IPS-18c (cell line): ENCODE measurements at regions not wholly inside any gene's neighbourhood (a gene's known extent, or its start where the extent isn't known, plus 50 kb on each side); places are given as distances from the start of the nearest gene placed in this dataset.

ENCODE experiments used
- H3K4me3 ChIP-seq: 2 replicates; pipeline ENCODE4 v1.7.0; 2013; ENCODE audit warnings: low read depth, mild to moderate bottlenecking, low read length, moderate library complexity; ENCODE audit not compliant: insufficient read depth
- H3K9me3 ChIP-seq: one replicate; pipeline ENCODE4 v1.6.1; 2013; ENCODE audit warnings: mild to moderate bottlenecking, low read length, moderate library complexity; ENCODE audit not compliant: control insufficient read depth, insufficient read depth

GRCh38 chr3:72009851-72010443 is 225.0 kb upstream of the PROK2 start:
- Histone ChIP-seq H3K4me3 (no peak overlapping the region), H3K9me3 (no peaks in the 10 kb centered on the region)

GRCh38 chr3:72008226-72008996 is 223.5 kb upstream of the PROK2 start:
- Histone ChIP-seq H3K4me3 (no peak overlapping the region), H3K9me3 (no peaks in the 10 kb centered on the region)

GRCh38 chr3:72006631-72007556 is 221.9 kb upstream of the PROK2 start:
- Histone ChIP-seq H3K9me3 (no peaks in the 10 kb centered on the region), H3K4me3 (no peak overlapping the region)

GRCh38 chr3:72004749-72005292 is 219.9 kb upstream of the PROK2 start:
- H3K9me3 ChIP-seq = no peaks in the 10 kb centered on the region
- H3K4me3 ChIP-seq = no peak overlapping the region

GRCh38 chr3:72003936-72004335 is 219.0 kb upstream of the PROK2 start:
- Histone ChIP-seq H3K4me3 (no peak overlapping the region), H3K9me3 (no peaks in the 10 kb centered on the region)

GRCh38 chr3:72001758-72002157 is 216.8 kb upstream of the PROK2 start:
- H3K9me3 ChIP-seq = peaks cover 2% of the 10 kb centered on the region
- H3K4me3 ChIP-seq = no peak overlapping the region

- Histone ChIP-seq H3K9me3 (peaks cover 2% of the 10 kb centered on the region), H3K4me3 (no peak overlapping the region)
These were observed 214.2 kb upstream of the PROK2 start for GRCh38 chr3:71998995-71999673.

- no peak overlapping the region for H3K4me3 ChIP-seq
These were observed 212.2 kb upstream of the PROK2 start for GRCh38 chr3:71997066-71997653.

GRCh38 chr3:71994906-71995305 is 210.0 kb upstream of the PROK2 start:
- H3K9me3 ChIP-seq = peaks cover 2% of the 10 kb centered on the region
- H3K4me3 ChIP-seq = no peak overlapping the region

More at GRCh38 chr3:71997066-71997653, 212.2 kb upstream of the PROK2 start:
- H3K9me3 ChIP-seq = peaks cover 2% of the 10 kb centered on the region

GRCh38 chr3:71994203-71994602 is 209.3 kb upstream of the PROK2 start:
- Histone ChIP-seq H3K9me3 (peaks cover 2% of the 10 kb centered on the region), H3K4me3 (no peak overlapping the region)

- H3K9me3 ChIP-seq = no peaks in the 10 kb centered on the region
- H3K4me3 ChIP-seq = no peak overlapping the region
These were observed 206.7 kb upstream of the PROK2 start for GRCh38 chr3:71991681-71992080.

- no peaks in the 10 kb centered on the region for H3K9me3 ChIP-seq
- no peak overlapping the region for H3K4me3 ChIP-seq
These were observed 206.1 kb upstream of the PROK2 start for GRCh38 chr3:71991046-71991445.

GRCh38 chr3:71990545-71990944 is 205.6 kb upstream of the PROK2 start:
- Histone ChIP-seq H3K4me3 (no peak overlapping the region), H3K9me3 (no peaks in the 10 kb centered on the region)

GRCh38 chr3:71989165-71989564 is 204.2 kb upstream of the PROK2 start:
- Histone ChIP-seq H3K9me3 (no peaks in the 10 kb centered on the region), H3K4me3 (no peak overlapping the region)

GRCh38 chr3:71987828-71988227 is 202.9 kb upstream of the PROK2 start:
- H3K4me3 ChIP-seq = no peak overlapping the region
- no peaks in the 10 kb centered on the region for H3K9me3 ChIP-seq

- Histone ChIP-seq H3K4me3 (no peak overlapping the region), H3K9me3 (no peaks in the 10 kb centered on the region)
These were observed 202.3 kb upstream of the PROK2 start for GRCh38 chr3:71987089-71987735.
